HepG2 (cell line): ENCODE measurements at regions not wholly inside any gene's neighbourhood (a gene's known extent, or its start where the extent isn't known, plus 50 kb on each side); places are given as distances from the start of the nearest gene placed in this dataset.

Experiments used
- AGO1 ChIP-seq: fragments of 200-400 bp; formaldehyde crosslinking; IDR thresholded peaks from 2 replicates; pipeline ENCODE4 v1.6.1; 2017; ENCODE audit warnings: mild to moderate bottlenecking, low read depth, low read length, moderate library complexity; ENCODE audit not compliant: poor library complexity, severe bottlenecking
- ASH2L ChIP-seq: fragments of 300-600, 200-600 bp; sonication (generic); IDR thresholded peaks from 2 replicates; pipeline ENCODE4 v1.7.0; 2017; ENCODE audit warnings: low read depth, mild to moderate bottlenecking, moderate library complexity, mixed read lengths, low read length; ENCODE audit not compliant: insufficient read length
- CHD2 ChIP-seq: IDR thresholded peaks from 2 replicates; pipeline ENCODE4 v1.6.1; 2011; ENCODE audit warnings: low read depth, low read length, improper control_type of control experiment
- ERF ChIP-seq: IDR thresholded peaks from 2 replicates; pipeline ENCODE4 v1.6.1; 2018; ENCODE audit warnings: missing biosample characterization, missing genetic modification reagents
- HBP1 ChIP-seq: IDR thresholded peaks from 2 replicates; pipeline ENCODE4 v1.6.1; 2016; ENCODE audit warnings: low read depth, control low read depth
- MLLT10 ChIP-seq: sonication (generic); formaldehyde crosslinking; IDR thresholded peaks from 2 replicates; pipeline ENCODE4 v1.4.0; 2020; ENCODE audit warnings: missing genetic modification reagents
- MLXIP ChIP-seq: sonication (generic); formaldehyde crosslinking; IDR thresholded peaks from 2 replicates; pipeline ENCODE4 v1.9.0; 2021; ENCODE audit warnings: missing genetic modification reagents, borderline replicate concordance
- MXI1 ChIP-seq: IDR thresholded peaks from 3 replicates; pipeline ENCODE4 v1.6.1; 2012; ENCODE audit warnings: low read depth, low read length, inconsistent platforms, borderline replicate concordance
- NFATC3 ChIP-seq: sonication (generic); formaldehyde crosslinking; IDR thresholded peaks from 2 replicates; pipeline ENCODE4 v1.5.1; 2020; ENCODE audit warnings: mild to moderate bottlenecking, missing genetic modification reagents
- NFIB ChIP-seq: sonication (generic); formaldehyde crosslinking; IDR thresholded peaks from 2 replicates; pipeline ENCODE4 v1.9.0; 2021; ENCODE audit warnings: missing genetic modification reagents, mild to moderate bottlenecking, borderline replicate concordance
- NR0B2 ChIP-seq: sonication (generic); formaldehyde crosslinking; IDR thresholded peaks from 2 replicates; pipeline ENCODE4 v1.4.0; 2020; ENCODE audit warnings: mild to moderate bottlenecking, missing genetic modification reagents
- NR2F1 ChIP-seq, 2 experiments: fragments of 450-650 bp in 1 of 2; formaldehyde crosslinking in 1 of 2; IDR thresholded peaks; 2 replicates each; pipeline versions ENCODE4 v1.5.0 to v1.6.1; 2016 to 2020; ENCODE audit warnings: mild to moderate bottlenecking in 1 of 2, missing compliant biosample characterization in 1 of 2, missing genetic modification reagents in 1 of 2, moderate library complexity in 1 of 2
- PHF20 ChIP-seq: sonication (generic); formaldehyde crosslinking; IDR thresholded peaks from 2 replicates; pipeline ENCODE4 v1.5.0; 2020; ENCODE audit warnings: mild to moderate bottlenecking, missing genetic modification reagents
- SMARCC2 ChIP-seq: fragments of 450-650 bp; IDR thresholded peaks from 2 replicates; pipeline ENCODE4 v1.6.1; 2017; ENCODE audit warnings: antibody characterized with exemption, mild to moderate bottlenecking
- ZNF138 ChIP-seq: sonication (generic); formaldehyde crosslinking; IDR thresholded peaks from 2 replicates; pipeline ENCODE4 v1.5.0; 2020; ENCODE audit warnings: mild to moderate bottlenecking, low read depth, missing genetic modification reagents
- ZNF160 ChIP-seq: sonication (generic); formaldehyde crosslinking; IDR thresholded peaks from 2 replicates; pipeline ENCODE4 v1.8.0; 2022; ENCODE audit warnings: mild to moderate bottlenecking, inconsistent platforms, missing genetic modification reagents
- ZNF207 ChIP-seq: fragments of 450-650 bp; IDR thresholded peaks from 2 replicates; pipeline ENCODE4 v1.6.1; 2016; ENCODE audit warnings: antibody characterized with exemption, borderline replicate concordance
- ZNF282 ChIP-seq: fragments of 450-650 bp; IDR thresholded peaks from 2 replicates; pipeline ENCODE4 v1.6.1; 2018; ENCODE audit not compliant: partially characterized antibody
- ZNF569 ChIP-seq: sonication (generic); formaldehyde crosslinking; IDR thresholded peaks from 2 replicates; pipeline ENCODE4 v1.5.0; 2020; ENCODE audit warnings: mild to moderate bottlenecking, missing genetic modification reagents, moderate library complexity, borderline replicate concordance
- ZNF589 ChIP-seq: sonication (generic); formaldehyde crosslinking; conservative IDR thresholded peaks from 2 replicates; pipeline ENCODE4 v1.8.0; 2022; ENCODE audit warnings: mild to moderate bottlenecking, moderate library complexity, missing genetic modification reagents
- ZNF639 ChIP-seq: conservative IDR thresholded peaks from 2 replicates; pipeline ENCODE4 v1.6.1; 2018; ENCODE audit warnings: missing genetic modification reagents
- ZNF644 ChIP-seq: IDR thresholded peaks from 2 replicates; pipeline ENCODE4 v1.6.1; 2016; ENCODE audit warnings: low read depth
- ZNF660 ChIP-seq: sonication (generic); formaldehyde crosslinking; IDR thresholded peaks from 2 replicates; pipeline ENCODE4 v1.5.1; 2020; ENCODE audit warnings: mild to moderate bottlenecking, low read depth, missing genetic modification reagents, borderline replicate concordance
- ZNF790 ChIP-seq: sonication (generic); formaldehyde crosslinking; IDR thresholded peaks from 2 replicates; pipeline ENCODE4 v1.8.0; 2022; ENCODE audit warnings: missing genetic modification reagents, mild to moderate bottlenecking, borderline replicate concordance

- TF ChIP-seq CHD2 = no peak
- TF ChIP-seq ZNF589 (CRISPR knock-in tag) = no peak
- peak; percentile 86 for TF ChIP-seq ZNF160 (CRISPR knock-in tag)
- peak; percentile 73 for TF ChIP-seq ASH2L
- TF ChIP-seq ERF (CRISPR knock-in tag) = no peak
- TF ChIP-seq NFATC3 (CRISPR knock-in tag) = no peak
- TF ChIP-seq MLLT10 (CRISPR knock-in tag) = no peak
- TF ChIP-seq NFIB = no peak; the same call in 1 of the 2 replicates
- no peak for TF ChIP-seq NR2F1 (CRISPR knock-in tag; IDR thresholded peaks at IDR 0.05)
- no peak for TF ChIP-seq ZNF282
- peak; percentile 50; the same call in 1 of the 2 replicates for TF ChIP-seq ZNF644 (CRISPR knock-in tag)
- no peak for TF ChIP-seq ZNF790
- no peak for TF ChIP-seq ZNF569 (CRISPR knock-in tag)
- TF ChIP-seq MLXIP (CRISPR knock-in tag) = no peak
- no peak for TF ChIP-seq ZNF639 (CRISPR knock-in tag)
- TF ChIP-seq AGO1 = no peak
- peak; percentile 49; the same call in 1 of the 3 replicates for TF ChIP-seq MXI1
- peak; percentile 9; the same call in 1 of the 2 replicates for TF ChIP-seq HBP1
- no peak for TF ChIP-seq PHF20
- TF ChIP-seq ZNF138 (CRISPR knock-in tag) = 0 out of 2 replicates have a peak, but pooled peaks have one; percentile 48
- no peak for TF ChIP-seq SMARCC2
- no peak for TF ChIP-seq ZNF207
- TF ChIP-seq NR0B2 (CRISPR knock-in tag) = no peak
- 0 out of 2 replicates have a peak, but pooled peaks have one; percentile 49 for TF ChIP-seq ZNF660 (CRISPR knock-in tag)
Observed at GRCh38 chr6:26249957-26250697, 114.9 kb upstream of the BTN3A2 start (continued).
